ENCODE measurements at regions not wholly inside any gene's neighbourhood (a gene's known extent, or its start where the extent isn't known, plus 50 kb on each side); places are given as distances from the start of the nearest gene placed in this dataset.

DNA sequence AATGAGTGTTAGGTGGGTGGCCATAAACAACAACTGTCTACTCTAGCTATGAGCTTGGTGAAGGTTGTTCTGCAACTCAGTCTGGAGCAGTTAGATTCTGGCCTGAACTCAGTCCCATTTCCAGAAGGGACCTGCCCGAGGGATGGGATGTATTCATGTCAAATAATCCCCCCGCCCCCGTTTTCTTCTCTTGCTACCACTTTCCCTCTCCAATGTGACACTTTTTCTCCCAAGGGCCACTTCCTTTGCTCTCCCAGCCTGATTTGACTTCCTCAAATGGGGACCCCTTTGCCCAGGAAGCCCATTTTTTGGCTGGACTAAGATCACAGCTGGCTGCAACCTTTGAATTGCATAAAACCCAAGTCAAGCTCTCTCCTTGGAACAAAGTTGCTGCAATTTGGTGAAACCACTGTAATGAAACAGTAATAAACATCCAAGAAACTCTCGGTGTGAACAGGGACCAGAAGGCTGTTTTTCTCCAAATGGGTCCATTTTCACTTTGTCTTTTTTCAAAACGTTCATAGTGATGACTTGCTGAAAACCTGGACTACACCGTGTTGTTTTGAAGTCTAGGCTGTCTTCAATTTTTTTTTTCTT lies 137.2 kb upstream of the GSC start:
- Histone ChIP-seq H3K36me3 (no peaks in the 10 kb centered on the region), H3K4me3 (no peak overlapping the region), H3K27me3 (peaks cover 12% of the 10 kb centered on the region), H3K4me1 (ENCODE audit: low read depth) (no peaks in the 10 kb centered on the region), H3K27ac (no peak overlapping the region), H3K9me3 (ENCODE audit: low read depth) (no peaks in the 10 kb centered on the region)
- no peak for DNase-seq (ENCODE audit: low read depth in 1 of 2, low spot score in 1 of 2)
- TF ChIP-seq, protein P1, sequence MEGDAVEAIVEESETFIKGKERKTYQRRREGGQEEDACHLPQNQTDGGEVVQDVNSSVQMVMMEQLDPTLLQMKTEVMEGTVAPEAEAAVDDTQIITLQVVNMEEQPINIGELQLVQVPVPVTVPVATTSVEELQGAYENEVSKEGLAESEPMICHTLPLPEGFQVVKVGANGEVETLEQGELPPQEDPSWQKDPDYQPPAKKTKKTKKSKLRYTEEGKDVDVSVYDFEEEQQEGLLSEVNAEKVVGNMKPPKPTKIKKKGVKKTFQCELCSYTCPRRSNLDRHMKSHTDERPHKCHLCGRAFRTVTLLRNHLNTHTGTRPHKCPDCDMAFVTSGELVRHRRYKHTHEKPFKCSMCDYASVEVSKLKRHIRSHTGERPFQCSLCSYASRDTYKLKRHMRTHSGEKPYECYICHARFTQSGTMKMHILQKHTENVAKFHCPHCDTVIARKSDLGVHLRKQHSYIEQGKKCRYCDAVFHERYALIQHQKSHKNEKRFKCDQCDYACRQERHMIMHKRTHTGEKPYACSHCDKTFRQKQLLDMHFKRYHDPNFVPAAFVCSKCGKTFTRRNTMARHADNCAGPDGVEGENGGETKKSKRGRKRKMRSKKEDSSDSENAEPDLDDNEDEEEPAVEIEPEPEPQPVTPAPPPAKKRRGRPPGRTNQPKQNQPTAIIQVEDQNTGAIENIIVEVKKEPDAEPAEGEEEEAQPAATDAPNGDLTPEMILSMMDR (IDR thresholded peaks at IDR 0.05; ENCODE audit: low read depth, low read length): no peak

DNA sequence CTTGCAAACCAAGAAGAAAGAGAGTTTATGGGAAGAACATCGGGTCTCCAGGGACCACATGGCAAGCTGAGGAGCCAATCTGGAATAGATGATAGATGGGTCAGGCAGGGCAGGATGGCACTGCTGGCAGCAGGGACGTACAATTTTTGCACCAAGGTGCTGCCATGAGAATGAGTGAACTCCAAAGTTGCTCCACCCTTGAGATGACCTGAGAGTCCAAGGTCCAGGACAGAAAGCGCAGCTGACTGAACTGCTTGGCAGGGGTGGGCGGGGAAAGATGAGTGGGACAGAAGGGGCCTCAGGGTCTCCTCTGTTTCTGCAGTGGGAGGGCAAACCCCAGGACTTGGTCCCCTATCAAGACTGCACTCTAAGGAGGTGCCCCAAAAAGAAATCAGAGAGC lies 136.7 kb upstream of the GSC start:
- Histone ChIP-seq H3K4me1 (ENCODE audit: low read depth) (no peaks in the 10 kb centered on the region), H3K9me3 (ENCODE audit: low read depth) (no peaks in the 10 kb centered on the region), H3K36me3 (no peaks in the 10 kb centered on the region), H3K4me3 (no peak overlapping the region), H3K27me3 (peaks cover 17% of the 10 kb centered on the region), H3K27ac (no peak overlapping the region)
- TF ChIP-seq, protein P1 (IDR thresholded peaks at IDR 0.05; ENCODE audit: low read depth, low read length): no peak
- DNase-seq (ENCODE audit: low read depth in 1 of 2, low spot score in 1 of 2): no peak

DNA sequence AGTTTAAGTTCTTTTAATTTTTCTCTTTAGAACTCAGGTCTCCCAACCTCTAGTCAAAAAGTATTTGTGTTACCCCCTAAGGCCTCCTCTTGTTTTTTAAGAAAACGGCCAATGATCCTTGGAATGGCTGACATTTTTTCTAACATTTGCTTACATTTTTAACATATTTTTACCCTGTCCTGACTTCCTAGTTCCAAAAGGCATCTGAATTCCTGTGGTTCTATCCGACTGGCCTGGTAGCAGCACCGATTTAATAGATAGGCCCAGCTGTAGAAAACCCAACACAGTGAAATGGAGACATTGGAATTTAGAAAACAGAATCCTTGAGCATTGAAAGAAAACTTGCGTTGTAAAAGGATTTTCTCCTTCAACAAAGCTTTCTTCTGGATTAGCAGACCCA lies 134.7 kb upstream of the GSC start:
- Histone ChIP-seq H3K4me3 (no peak overlapping the region), H3K4me1 (ENCODE audit: low read depth) (no peaks in the 10 kb centered on the region), H3K27me3 (peaks cover 32% of the 10 kb centered on the region), H3K9me3 (ENCODE audit: low read depth) (no peaks in the 10 kb centered on the region), H3K27ac (no peak overlapping the region), H3K36me3 (no peaks in the 10 kb centered on the region)
- DNase-seq (ENCODE audit: low read depth in 1 of 2, low spot score in 1 of 2): peak in 1 of 2 donors; percentile 45
- TF ChIP-seq, protein P1 (IDR thresholded peaks at IDR 0.05; ENCODE audit: low read depth, low read length): no peak

DNA sequence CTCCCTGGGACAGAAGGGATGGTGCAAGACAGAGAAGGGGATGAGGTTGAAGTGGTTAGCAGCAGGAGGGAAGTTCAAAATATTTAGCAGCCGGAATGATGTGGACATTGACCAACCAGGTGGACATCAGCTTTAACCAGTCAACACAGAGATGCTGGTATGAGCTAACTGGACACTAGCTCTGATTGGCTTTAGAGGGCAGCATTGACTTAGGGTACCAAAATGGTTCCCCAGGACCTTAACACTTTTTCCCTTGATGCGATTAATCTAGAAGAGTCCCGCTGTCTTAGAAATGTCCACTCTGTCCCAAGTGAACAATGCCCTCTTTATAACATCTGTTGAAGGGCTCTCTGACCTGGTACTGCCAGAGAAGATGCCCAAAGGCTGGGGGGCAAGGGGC lies 134.0 kb upstream of the GSC start:
- Histone ChIP-seq H3K36me3 (no peaks in the 10 kb centered on the region), H3K27me3 (peaks cover 34% of the 10 kb centered on the region), H3K27ac (no peak overlapping the region), H3K9me3 (ENCODE audit: low read depth) (no peaks in the 10 kb centered on the region), H3K4me1 (ENCODE audit: low read depth) (no peaks in the 10 kb centered on the region), H3K4me3 (no peak overlapping the region)
- TF ChIP-seq, protein P1 (IDR thresholded peaks at IDR 0.05; ENCODE audit: low read depth, low read length): no peak
- peak in 1 of 2 donors; percentile 3 for DNase-seq (ENCODE audit: low read depth in 1 of 2, low spot score in 1 of 2)

DNA sequence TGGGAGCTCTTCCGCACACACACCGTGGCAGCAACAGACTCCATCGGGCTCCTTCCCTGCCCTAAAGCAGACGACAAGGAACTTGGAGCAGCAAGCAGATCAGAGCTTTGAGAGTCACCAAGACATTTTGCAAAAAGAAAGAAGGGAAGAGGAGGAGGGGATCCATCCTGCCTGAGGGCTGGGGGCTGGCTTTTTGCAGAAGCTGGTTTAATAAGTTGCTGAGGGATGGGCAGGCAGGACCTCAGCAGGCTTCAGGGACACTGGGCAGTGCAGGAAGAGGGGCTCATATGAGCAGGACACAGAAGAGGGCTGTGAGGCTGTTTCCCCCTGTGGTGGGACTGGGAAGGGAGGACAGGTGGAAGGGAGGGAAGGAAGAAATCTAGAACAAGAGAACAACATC lies 133.4 kb upstream of the GSC start:
- Histone ChIP-seq H3K4me1 (ENCODE audit: low read depth) (no peaks in the 10 kb centered on the region), H3K36me3 (no peaks in the 10 kb centered on the region), H3K9me3 (ENCODE audit: low read depth) (no peaks in the 10 kb centered on the region), H3K4me3 (no peak overlapping the region), H3K27ac (no peak overlapping the region), H3K27me3 (peaks cover 36% of the 10 kb centered on the region)
- TF ChIP-seq, protein P1 (IDR thresholded peaks at IDR 0.05; ENCODE audit: low read depth, low read length): no peak
- DNase-seq (ENCODE audit: low read depth in 1 of 2, low spot score in 1 of 2): no peak

All from cardiac muscle cell (in vitro differentiated cells and primary cell).